Kidney glomerular epithelial cell (primary cell): ENCODE measurements at regions not wholly inside any gene's neighbourhood (a gene's known extent, or its start where the extent isn't known, plus 50 kb on each side); places are given as distances from the start of the nearest gene placed in this dataset.
A peak's percentile ranks its signal among the peaks of the same experiment; 100 is the strongest.

ENCODE experiments used
- DNase-seq: peaks from one replicate; lab custom pipeline; 2025; lab: John Stamatoyannopoulos, UW

GRCh38 chr3:148023994-148024393 lies 614.8 kb downstream of the ZIC1 start:
- no peak for DNase-seq

- no peak for DNase-seq
These were observed 616.9 kb downstream of the ZIC1 start for GRCh38 chr3:148026009-148026588.

- no peak for DNase-seq
These were observed 621.8 kb downstream of the ZIC1 start for GRCh38 chr3:148030975-148031374.

DNA sequence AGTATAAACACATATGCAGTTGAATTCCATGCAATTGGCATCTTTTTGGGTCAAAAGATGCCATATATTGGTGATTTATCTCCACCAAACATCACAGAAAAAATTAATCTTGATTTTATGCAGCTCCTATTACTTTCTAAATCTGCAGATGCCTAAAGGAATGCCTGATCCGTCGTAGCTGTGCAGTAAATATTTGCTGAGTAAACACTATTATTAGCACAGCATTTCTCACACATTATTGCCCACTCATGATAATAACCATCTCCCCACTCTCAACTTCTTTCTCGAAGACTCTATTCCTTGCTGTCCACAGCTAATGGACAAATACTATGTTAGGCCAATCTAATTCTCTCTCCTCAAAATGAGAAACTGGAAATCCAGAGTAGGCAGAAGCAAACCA lies 625.2 kb downstream of the ZIC1 start:
- DNase-seq = no peak

GRCh38 chr3:148036331-148036876 lies 627.2 kb downstream of the ZIC1 start:
- DNase-seq = no peak

DNA sequence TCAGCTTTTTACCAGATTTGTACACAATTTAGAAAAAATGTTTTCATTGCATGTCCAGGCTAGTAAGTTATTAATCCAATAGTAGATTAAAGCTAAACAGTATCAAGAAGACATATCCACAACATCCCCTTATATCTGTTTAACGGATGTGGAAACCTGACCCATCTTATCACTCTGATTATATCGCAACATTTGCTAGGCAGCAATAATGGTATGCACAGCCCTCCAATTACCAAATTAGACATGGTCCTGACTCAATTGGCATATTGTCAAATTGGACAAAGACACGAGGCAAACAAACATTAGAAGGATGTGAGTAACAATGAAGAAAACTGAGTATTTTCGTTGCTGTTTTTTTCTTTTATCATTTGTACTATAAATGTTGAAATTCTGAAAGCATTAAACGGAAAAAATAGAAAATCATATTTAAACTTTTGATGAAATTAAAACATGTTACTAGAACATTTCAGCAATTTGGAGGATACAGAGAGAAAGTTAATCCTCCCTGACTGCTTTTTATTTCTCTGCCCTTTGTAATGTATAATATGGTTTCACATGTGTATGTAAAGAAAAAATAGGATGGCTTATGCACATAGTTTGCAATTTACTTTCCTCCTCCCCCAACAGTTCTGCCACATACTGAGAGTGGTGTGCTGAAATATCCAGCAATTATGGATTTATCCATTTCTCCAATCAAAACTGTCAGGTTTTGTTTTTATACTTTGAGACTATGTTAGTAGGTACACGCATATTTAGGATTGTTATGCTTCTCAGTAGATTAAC lies 633.7 kb downstream of the ZIC1 start:
- DNase-seq = no peak

DNA sequence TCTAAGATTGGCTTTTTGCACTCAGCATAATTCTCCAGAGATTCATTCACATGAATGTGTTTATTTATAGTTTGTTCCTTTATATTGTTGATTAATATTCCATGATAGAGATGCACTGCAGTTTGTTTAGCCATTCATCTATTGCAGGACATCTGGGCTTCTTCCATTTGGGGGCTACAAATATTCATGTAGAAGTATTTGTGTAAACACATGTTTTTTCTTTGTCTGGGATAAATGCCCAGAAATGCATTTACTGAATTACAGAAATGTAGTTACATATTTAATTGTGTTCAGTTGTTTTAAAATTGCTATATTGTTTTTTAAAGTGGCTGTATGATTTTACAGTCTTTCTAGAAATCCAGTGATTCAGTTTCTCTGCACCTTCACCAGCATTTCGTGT lies 635.0 kb downstream of the ZIC1 start:
- DNase-seq = no peak

GRCh38 chr3:148054999-148055398 lies 642.7 kb upstream of the AGTR1 start:
- no peak for DNase-seq

DNA sequence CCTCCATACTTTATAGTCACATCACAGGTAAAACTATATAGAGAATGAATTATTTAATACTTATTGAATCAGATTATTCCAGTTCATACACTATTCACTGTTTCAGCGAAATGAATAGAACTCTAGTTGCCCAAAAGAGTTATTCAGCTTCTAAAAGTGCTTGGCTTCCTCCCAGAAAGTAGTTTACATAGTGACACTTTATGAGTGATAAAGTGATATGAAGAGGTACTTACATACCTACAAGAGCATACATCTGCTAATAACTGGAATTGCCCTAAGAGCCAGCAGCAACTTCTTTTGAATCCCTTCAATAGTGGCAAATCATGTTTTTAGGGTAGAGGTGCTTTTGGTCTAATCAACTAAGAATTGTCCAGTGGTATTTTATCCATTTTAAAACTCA lies 635.1 kb upstream of the AGTR1 start:
- DNase-seq = no peak

GRCh38 chr3:148066802-148067201 lies 630.9 kb upstream of the AGTR1 start:
- no peak for DNase-seq

DNA sequence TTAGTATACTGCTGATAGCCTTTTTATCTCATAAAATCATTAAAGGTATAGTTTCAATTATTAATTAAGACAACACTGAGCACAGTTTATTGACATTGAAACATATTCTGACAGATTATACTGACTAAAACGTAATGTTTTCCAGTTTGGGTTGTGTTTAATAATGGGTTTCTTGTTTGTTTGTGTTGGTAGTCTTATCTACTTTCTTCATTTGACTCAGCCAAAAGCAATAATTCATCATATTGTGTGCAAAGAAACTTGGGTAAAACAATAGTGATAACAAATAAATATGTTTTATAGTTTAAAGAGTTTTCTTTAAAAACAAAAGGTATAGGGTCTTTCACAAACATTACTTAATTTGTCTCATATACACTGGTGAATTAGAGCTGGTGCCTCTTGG lies 629.2 kb upstream of the AGTR1 start:
- DNase-seq = no peak

GRCh38 chr3:148070041-148070440 lies 627.7 kb upstream of the AGTR1 start:
- no peak for DNase-seq

- DNase-seq = no peak
These were observed 623.8 kb upstream of the AGTR1 start for GRCh38 chr3:148073721-148074456.

- DNase-seq = no peak
These were observed 622.8 kb upstream of the AGTR1 start for GRCh38 chr3:148074946-148075345.

- DNase-seq = peak; percentile 53
These were observed 621.7 kb upstream of the AGTR1 start for GRCh38 chr3:148075771-148076716.

DNA sequence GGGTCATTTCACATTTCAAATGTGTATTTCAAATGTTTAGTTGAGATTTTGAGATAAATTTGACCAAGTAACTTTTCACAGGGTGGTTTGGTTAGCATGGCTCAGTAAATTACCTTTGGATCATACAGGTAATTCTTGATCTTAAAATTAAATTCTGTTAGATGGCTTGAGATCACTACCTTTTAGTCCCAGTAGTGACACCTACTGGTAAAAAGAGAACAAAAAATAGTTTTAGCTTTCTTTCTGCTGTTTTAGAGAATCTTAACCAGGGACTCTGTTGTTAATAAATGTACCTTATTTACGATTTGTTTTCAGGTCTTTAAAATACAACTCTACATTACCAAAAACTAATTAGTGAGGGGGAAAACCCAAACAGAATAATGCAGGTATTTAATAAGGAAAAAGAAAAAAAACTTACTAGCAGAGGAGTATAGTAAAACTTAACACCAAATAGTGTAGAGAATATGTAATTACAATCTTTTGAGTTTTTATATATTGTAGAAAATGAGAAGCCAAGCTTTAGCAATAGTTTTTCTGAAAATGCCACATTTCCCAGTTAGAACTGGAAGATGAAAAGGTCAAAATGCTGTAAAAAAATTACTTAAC lies 620.3 kb upstream of the AGTR1 start:
- peak; percentile 29 for DNase-seq

GRCh38 chr3:148077965-148078364 lies 619.7 kb upstream of the AGTR1 start:
- DNase-seq = no peak

DNA sequence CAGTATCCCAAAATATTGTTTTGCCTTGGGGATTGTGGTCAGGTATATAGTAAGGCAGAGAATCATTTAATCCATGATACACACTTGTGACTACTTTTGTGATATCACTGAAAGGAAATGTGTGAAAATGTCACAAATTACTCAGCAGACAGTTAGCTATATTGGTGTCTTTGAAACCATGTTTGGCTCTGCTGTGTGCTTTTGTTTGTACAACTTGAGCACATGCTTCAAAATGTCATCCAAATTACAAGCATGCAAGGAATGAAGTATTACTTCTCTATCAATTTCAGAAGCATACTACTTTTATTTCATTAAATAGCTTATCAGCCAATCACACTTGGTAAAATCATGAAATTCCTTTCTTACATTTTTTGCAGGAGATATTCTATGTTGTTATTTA lies 619.0 kb upstream of the AGTR1 start:
- DNase-seq = no peak

- no peak for DNase-seq
These were observed 618.3 kb upstream of the AGTR1 start for GRCh38 chr3:148079370-148079769.

DNA sequence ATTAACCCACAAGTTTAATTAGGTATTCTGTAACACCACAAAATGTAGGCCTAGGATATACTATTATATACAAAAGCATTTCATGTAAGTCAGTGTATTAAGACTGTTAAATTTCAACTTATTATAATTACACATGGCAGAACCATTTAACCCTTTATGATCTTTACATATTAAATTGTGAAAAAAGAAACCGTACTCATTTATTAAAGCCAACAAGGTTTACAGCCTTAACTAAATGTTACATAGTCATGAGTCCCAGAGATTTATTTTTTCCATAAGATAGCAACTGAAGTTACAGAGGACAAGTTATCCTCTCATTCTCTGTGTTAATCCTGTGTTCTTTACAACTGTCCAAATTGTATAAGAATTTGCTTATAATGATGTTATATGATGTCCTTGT lies 615.8 kb upstream of the AGTR1 start:
- no peak for DNase-seq

GRCh38 chr3:148082506-148083280 lies 615.0 kb upstream of the AGTR1 start:
- DNase-seq = no peak
